Activated T-cell treated with anti-CD3 and anti-CD28 coated beads, Interleukin-2, amount 50 U/mL, for 48 hours (primary cell): ENCODE measurements at regions not wholly inside any gene's neighbourhood (a gene's known extent, or its start where the extent isn't known, plus 50 kb on each side); places are given as distances from the start of the nearest gene placed in this dataset.

ENCODE experiments used
- DNase-seq, 2 experiments: peaks; one replicate each; pipeline ENCODE4 v3.0.0-alpha.2; 2020

- no peak for DNase-seq
These were observed 523.5 kb downstream of the CAAP1 start for GRCh38 chr9:26369093-26369492.

GRCh38 chr9:26368241-26368640 is 524.4 kb downstream of the CAAP1 start:
- DNase-seq = no peak

GRCh38 chr9:26361010-26361409 is 531.6 kb downstream of the CAAP1 start:
- DNase-seq = no peak

- DNase-seq = no peak
These were observed 533.8 kb downstream of the CAAP1 start for GRCh38 chr9:26358836-26359235.

GRCh38 chr9:26357803-26358344 is 534.7 kb downstream of the CAAP1 start:
- DNase-seq = no peak

- DNase-seq = no peak
These were observed 536.1 kb downstream of the CAAP1 start for GRCh38 chr9:26356491-26356890.

- no peak for DNase-seq
These were observed 545.6 kb downstream of the CAAP1 start for GRCh38 chr9:26346942-26347477.

- DNase-seq = no peak
These were observed 551.1 kb downstream of the CAAP1 start for GRCh38 chr9:26341545-26341944.

- no peak for DNase-seq
These were observed 552.8 kb downstream of the CAAP1 start for GRCh38 chr9:26339796-26340195.

- no peak for DNase-seq
These were observed 557.5 kb downstream of the CAAP1 start for GRCh38 chr9:26335116-26335515.

- no peak for DNase-seq
These were observed 557.9 kb downstream of the CAAP1 start for GRCh38 chr9:26334706-26335105.

GRCh38 chr9:26331223-26331622 is 561.4 kb downstream of the CAAP1 start:
- no peak for DNase-seq

GRCh38 chr9:26329974-26330373 is 562.6 kb downstream of the CAAP1 start:
- DNase-seq = no peak

GRCh38 chr9:26326563-26326962 is 566.0 kb downstream of the CAAP1 start:
- DNase-seq = peak; percentile 14 to 18

GRCh38 chr9:26325444-26325829 is 567.2 kb downstream of the CAAP1 start:
- no peak for DNase-seq

- no peak for DNase-seq
These were observed 567.7 kb downstream of the CAAP1 start for GRCh38 chr9:26324786-26325443.

- no peak for DNase-seq
These were observed 570.7 kb downstream of the CAAP1 start for GRCh38 chr9:26321935-26322334.

GRCh38 chr9:26319859-26320258 is 572.7 kb downstream of the CAAP1 start:
- no peak for DNase-seq

GRCh38 chr9:26313108-26313507 is 579.5 kb downstream of the CAAP1 start:
- DNase-seq = no peak

GRCh38 chr9:26311463-26311995 is 581.1 kb downstream of the CAAP1 start:
- no peak for DNase-seq

GRCh38 chr9:26310294-26310693 is 582.3 kb downstream of the CAAP1 start:
- no peak for DNase-seq

GRCh38 chr9:26308328-26308727 is 584.3 kb downstream of the CAAP1 start:
- DNase-seq = no peak

GRCh38 chr9:26301659-26302058 is 590.9 kb downstream of the CAAP1 start:
- DNase-seq = no peak

- DNase-seq = no peak
These were observed 591.6 kb downstream of the CAAP1 start for GRCh38 chr9:26301046-26301445.
